ENCODE measurements at regions not wholly inside any gene's neighbourhood (a gene's known extent, or its start where the extent isn't known, plus 50 kb on each side); places are given as distances from the start of the nearest gene placed in this dataset.

GRCh38 chr3:117728226-117728625 lies 1018.6 kb downstream of the TUSC7 start:
- no peak for DNase-seq (ENCODE audit: low spot score)
- intact Hi-C loops (cut with DNase I): loop anchor here (10.0 kb wide), 1 partner anchor 953 kb away; no protein-coding TSS in a partner anchor

- no peak for DNase-seq (ENCODE audit: low spot score)
- intact Hi-C loops (cut with DNase I): no loop called here
Measured at GRCh38 chr3:117734496-117734895, 1024.9 kb downstream of the TUSC7 start.

GRCh38 chr3:117735481-117736101 lies 1026.0 kb downstream of the TUSC7 start:
- intact Hi-C loops (cut with DNase I): no loop called here
- DNase-seq (ENCODE audit: low spot score): no peak

- intact Hi-C loops (cut with DNase I): no loop called here
- DNase-seq (ENCODE audit: low spot score): no peak
Measured at GRCh38 chr3:117736846-117737245, 1027.3 kb downstream of the TUSC7 start.

GRCh38 chr3:117743993-117744392 lies 1034.4 kb downstream of the TUSC7 start:
- DNase-seq (ENCODE audit: low spot score): no peak
- intact Hi-C loops (cut with DNase I): no loop called here

- intact Hi-C loops (cut with DNase I): no loop called here
- DNase-seq (ENCODE audit: low spot score): no peak
Measured at GRCh38 chr3:117744935-117745334, 1035.4 kb downstream of the TUSC7 start.

- no peak for DNase-seq (ENCODE audit: low spot score)
- intact Hi-C loops (cut with DNase I): no loop called here
Measured at GRCh38 chr3:117745516-117745915, 1035.9 kb downstream of the TUSC7 start.

- intact Hi-C loops (cut with DNase I): no loop called here
- DNase-seq (ENCODE audit: low spot score): no peak
Measured at GRCh38 chr3:117746066-117746465, 1036.5 kb downstream of the TUSC7 start.

- intact Hi-C loops (cut with DNase I): no loop called here
- DNase-seq (ENCODE audit: low spot score): no peak
Measured at GRCh38 chr3:117748131-117748530, 1038.6 kb downstream of the TUSC7 start.

GRCh38 chr3:117750674-117751269 lies 1041.2 kb downstream of the TUSC7 start:
- intact Hi-C loops (cut with DNase I): no loop called here

GRCh38 chr3:117751651-117752050 lies 1042.1 kb downstream of the TUSC7 start:
- intact Hi-C loops (cut with DNase I): no loop called here
- DNase-seq (ENCODE audit: low spot score): no peak

More at GRCh38 chr3:117750674-117751269, 1041.2 kb downstream of the TUSC7 start:
- DNase-seq (ENCODE audit: low spot score): no peak

- intact Hi-C loops (cut with DNase I): no loop called here
- DNase-seq (ENCODE audit: low spot score): no peak
Measured at GRCh38 chr3:117752984-117753717, 1043.6 kb downstream of the TUSC7 start.

GRCh38 chr3:117754058-117754457 lies 1044.5 kb downstream of the TUSC7 start:
- intact Hi-C loops (cut with DNase I): no loop called here
- DNase-seq (ENCODE audit: low spot score): no peak

GRCh38 chr3:117754841-117755240 lies 1045.3 kb downstream of the TUSC7 start:
- intact Hi-C loops (cut with DNase I): no loop called here
- no peak for DNase-seq (ENCODE audit: low spot score)

GRCh38 chr3:117756563-117756962 lies 1047.0 kb downstream of the TUSC7 start:
- intact Hi-C loops (cut with DNase I): no loop called here
- DNase-seq (ENCODE audit: low spot score): no peak

GRCh38 chr3:117761703-117762620 lies 1052.4 kb downstream of the TUSC7 start:
- DNase-seq (ENCODE audit: low spot score): no peak
- intact Hi-C loops (cut with DNase I): no loop called here

- no peak for DNase-seq (ENCODE audit: low spot score)
Measured at GRCh38 chr3:117762621-117763037, 1053.0 kb downstream of the TUSC7 start.

GRCh38 chr3:117763561-117763960 lies 1054.0 kb downstream of the TUSC7 start:
- intact Hi-C loops (cut with DNase I): no loop called here
- no peak for DNase-seq (ENCODE audit: low spot score)

More at GRCh38 chr3:117762621-117763037, 1053.0 kb downstream of the TUSC7 start:
- intact Hi-C loops (cut with DNase I): no loop called here

- intact Hi-C loops (cut with DNase I): no loop called here
- no peak for DNase-seq (ENCODE audit: low spot score)
Measured at GRCh38 chr3:117768581-117768980, 1059.0 kb downstream of the TUSC7 start.

GRCh38 chr3:117774130-117774529 lies 1064.6 kb downstream of the TUSC7 start:
- intact Hi-C loops (cut with DNase I): no loop called here
- no peak for DNase-seq (ENCODE audit: low spot score)

All from cardiac septum (tissue), 1 donor.